Hepatic stellate cell (primary cell): ENCODE measurements at regions not wholly inside any gene's neighbourhood (a gene's known extent, or its start where the extent isn't known, plus 50 kb on each side); places are given as distances from the start of the nearest gene placed in this dataset.

Source experiments
- DNase-seq: peaks from one replicate; pipeline ENCODE4 v3.0.0; 2011; ENCODE audit warnings: low spot score

DNA sequence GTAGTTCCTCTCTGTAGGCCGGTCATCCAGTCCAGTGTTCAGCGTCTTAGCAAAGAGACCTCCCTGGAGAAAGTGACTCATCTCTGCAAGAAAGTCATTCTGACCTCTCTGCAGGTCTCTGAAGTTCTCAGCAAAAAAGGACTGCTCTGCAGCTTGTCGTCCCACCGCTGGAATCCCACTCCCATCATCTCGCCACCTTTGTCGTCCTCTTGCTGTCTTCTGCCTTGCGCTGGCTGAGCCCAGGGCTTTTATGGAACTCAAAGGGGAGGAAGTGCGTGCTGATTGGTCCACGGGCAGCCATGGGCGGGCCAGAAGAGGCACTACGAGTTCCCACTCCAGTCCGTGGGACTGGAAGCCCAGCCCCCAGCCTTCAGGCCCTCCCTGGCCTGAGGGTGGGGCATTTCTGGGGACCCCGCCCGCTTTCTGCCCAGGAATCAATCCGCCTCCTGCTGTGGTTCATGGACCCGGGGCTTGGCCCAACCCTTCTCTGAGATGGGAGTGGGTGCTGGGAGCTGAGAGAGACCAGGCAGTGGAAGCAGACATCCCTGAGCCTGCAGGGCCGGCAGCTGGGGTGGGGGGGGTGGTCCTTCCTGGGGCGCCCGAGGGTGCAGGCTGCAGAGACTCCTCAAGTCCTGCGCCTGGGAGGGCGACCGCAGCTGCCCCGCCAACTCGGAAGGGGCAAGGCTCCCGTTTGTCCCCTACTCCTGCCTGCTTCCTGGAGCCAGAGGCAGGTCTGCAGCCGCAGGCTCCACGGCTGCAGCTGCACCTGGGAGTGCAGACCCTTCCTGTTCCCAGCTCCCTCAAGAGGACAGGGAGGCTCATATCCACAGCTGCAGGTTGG is 660.7 kb upstream of the RAB6C start:
- DNase-seq = no peak

GRCh38 chr2:129319422-129319717 is 660.1 kb upstream of the RAB6C start:
- no peak for DNase-seq

- DNase-seq = no peak
These were observed 659.2 kb upstream of the RAB6C start for GRCh38 chr2:129320288-129320687.

GRCh38 chr2:129324349-129324748 is 655.1 kb upstream of the RAB6C start:
- no peak for DNase-seq

DNA sequence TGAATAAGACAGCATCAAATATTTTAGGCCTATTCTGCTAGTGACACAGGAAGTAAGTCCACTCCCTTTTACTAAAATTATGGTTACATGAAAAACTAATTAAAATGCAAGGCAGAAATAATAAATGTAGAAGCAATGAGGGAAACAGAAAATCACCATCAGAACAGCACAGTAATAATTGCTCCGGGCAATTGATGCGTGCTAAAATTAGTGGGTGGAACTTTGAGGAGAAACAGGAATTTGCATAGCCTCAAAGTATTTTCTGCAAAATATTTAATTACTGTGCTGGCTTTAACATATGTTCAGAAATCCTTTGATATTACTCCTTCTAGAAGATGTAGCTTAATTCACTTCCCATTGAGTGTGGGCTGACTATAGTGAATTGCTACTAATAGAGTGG is 654.3 kb upstream of the RAB6C start:
- DNase-seq = no peak

- no peak for DNase-seq
These were observed 649.9 kb upstream of the RAB6C start for GRCh38 chr2:129329574-129329973.

GRCh38 chr2:129330504-129330903 is 649.0 kb upstream of the RAB6C start:
- DNase-seq = no peak

GRCh38 chr2:129331638-129332037 is 647.8 kb upstream of the RAB6C start:
- DNase-seq = no peak

DNA sequence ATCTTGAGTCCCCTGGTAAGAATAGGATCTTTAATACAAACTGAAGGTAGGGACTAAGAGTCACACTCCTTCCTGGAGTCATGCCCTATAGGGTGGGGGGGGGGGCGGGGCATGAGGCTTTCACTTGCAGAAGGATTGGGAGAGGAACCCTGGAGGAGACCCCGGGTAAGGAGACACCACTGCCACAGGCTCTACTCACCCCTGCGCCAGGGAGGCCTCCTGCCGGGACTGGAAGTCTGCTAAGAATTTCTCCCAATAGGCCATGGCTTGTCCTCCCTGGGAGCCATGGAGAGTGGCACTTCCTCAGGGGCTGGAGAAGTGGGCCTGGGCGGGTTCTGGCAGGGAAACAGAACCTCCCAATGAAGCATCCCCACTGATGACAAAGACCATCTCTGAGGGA is 645.3 kb upstream of the RAB6C start:
- no peak for DNase-seq

GRCh38 chr2:129334696-129335410 is 644.6 kb upstream of the RAB6C start:
- DNase-seq = no peak

DNA sequence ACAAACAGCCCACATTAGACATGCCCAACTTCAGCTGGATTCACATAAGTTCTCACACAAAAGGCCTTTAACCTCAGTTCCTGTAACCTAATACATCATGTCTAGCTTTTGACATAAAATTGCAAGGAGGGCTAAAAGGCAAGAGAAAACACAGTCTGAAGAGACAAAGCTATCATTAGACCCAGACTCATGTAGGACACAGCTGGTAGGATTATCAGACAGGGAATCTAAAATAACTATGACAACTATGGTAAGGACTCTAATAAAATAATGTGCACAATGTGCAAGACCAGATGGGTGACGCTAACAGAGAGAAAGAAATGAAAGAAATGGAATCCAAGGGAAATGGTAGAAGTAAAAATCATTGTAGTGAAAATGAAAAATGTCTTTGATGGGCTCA is 643.2 kb upstream of the RAB6C start:
- no peak for DNase-seq

DNA sequence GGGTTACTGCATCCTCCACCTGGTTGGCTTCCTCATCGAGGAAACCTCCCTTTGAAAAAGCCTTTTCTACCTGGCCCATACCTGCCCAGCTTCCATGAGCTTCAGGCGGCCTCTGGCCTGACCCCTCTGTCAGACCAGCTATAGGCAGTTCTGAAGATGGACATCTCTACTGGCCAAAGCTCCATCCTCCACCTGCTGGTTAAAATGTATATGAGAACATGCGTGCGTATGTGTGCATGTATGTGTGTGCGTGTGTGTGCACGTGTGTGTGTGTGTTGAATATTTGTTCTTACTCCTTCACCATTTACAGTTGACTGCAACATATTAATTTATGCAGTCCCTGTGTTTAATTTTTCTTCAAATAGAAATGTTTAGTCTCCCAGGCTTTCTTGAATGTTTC is 642.4 kb upstream of the RAB6C start:
- no peak for DNase-seq

- DNase-seq = no peak
These were observed 633.9 kb upstream of the RAB6C start for GRCh38 chr2:129345540-129345939.

DNA sequence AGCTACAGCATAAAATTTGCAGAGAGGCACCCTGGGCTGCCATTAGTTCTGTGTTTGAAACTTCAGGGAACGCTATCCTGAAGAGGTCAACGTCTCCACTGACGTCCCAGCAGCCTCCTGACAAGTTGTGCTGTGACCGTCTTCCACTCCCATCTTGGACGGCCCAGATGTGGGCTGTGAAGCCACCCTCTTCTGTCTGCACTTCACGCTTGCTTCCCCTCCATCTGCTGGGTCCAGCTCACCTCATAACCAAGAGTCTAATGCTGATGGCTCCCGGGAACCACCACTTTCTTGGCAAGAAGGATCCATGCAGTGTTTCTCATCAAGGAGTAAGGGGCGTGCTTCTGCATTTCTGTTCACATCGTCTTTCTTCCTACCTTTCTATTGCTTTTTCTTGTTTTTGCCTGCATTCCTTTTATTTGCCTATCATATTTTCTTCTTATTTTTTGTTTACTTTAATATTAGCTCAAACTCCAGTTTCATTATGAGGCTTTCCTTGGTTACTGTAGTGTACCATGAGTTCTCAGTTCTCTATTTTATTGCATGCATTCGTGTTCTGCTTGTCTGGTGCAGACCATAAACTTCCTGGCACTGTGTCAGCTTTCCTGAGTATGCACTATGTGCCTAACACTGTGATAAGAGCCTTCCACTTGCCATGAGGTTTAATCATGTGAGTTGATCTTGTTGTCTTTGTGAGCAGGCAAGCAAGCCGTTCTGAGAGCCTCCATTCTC is 631.8 kb upstream of the RAB6C start:
- no peak for DNase-seq

DNA sequence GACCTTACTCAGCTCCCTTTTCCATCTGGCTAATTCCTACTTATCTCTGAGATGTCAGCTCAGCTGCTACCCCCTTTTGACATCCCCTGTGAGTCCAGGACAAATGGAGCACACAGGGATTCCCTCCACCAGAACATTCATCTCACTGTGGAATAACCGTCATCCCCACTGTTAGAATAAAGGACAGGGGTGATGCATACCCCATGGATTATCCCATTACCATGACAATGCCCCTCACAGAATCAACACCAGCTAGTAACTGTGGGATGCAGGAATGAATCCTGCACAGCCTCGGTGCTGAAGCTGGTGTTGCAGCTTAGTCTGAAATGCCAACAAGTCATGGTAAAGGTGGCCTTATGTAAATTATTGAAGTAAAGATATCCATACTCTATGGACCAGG is 624.8 kb upstream of the RAB6C start:
- DNase-seq = no peak

DNA sequence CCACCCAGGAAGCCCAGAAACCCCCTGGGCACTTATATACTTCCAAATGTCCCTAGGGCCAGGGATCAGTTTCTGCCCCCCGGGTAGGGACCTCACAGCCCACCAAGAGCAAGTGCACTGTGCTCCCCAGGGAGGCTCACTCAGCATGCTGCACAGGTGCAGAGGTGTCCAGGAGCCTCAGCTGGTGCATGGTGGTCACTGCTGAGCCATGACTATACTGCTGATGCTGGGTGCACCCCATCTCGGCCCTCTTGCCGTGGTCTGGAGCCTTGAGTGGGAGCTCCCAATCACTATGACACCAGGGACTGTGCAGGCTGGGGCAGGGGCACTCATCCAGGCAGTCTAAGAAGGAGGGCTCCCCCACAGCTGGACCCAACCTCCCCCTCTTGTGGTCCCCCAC is 617.8 kb upstream of the RAB6C start:
- no peak for DNase-seq

- no peak for DNase-seq
These were observed 613.2 kb upstream of the RAB6C start for GRCh38 chr2:129366263-129366662.

DNA sequence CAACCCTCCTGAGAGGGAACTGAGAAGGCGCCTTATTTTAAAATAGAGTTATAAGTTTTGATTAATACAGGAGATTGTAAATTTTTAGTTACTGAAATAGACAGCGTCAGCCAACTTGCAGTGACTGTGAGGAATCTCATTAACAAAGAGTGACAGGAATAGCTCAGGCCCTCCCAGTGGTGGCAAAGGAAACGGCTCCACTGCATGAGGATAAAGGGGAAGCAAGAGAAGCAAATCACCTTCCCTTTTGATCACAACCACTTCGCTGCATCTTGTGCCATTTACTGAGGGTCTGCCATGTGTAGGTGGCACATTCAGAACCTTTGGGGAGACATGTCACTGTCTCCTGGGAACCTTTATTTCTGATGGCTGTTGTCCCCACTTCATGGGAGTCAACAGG is 612.4 kb upstream of the RAB6C start:
- no peak for DNase-seq

DNA sequence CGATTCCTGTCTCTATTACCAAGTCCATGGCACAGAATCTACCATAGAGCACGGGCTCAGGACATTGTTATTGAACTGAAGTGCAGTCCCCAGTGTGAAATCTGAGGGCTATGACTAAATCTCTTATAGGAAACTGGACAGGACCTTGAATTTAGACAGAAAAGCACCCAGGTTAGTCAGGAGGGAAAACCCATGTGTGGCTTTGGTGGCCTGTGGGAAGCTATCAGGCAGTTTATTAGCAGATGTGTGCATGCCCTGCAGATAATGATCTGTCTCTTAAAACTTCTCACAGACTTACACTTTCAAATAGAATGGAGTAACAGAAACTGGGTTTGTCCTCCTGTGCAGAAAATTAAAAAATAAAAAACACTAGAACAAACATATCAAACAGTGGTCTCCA is 610.0 kb upstream of the RAB6C start:
- DNase-seq = no peak

DNA sequence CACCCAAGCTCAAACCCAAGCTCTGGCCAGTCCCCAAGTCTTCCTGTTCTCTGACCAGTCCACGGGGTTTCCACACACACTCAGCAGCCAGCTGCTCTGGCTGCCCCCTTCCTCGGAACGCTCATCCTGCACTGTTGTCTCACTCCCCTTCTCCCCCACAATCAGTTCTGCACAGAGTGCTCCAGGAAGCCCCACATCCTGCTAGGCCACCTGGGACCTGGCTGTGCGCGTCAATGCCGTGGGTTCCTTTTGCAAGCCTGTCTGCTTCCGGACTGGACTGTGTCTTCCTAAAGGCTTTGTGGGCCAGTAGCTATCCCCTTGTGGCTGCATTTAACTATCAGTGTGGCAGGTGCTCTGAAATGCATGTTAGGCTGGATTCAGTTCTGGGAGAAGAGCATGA is 605.0 kb upstream of the RAB6C start:
- DNase-seq = no peak

DNA sequence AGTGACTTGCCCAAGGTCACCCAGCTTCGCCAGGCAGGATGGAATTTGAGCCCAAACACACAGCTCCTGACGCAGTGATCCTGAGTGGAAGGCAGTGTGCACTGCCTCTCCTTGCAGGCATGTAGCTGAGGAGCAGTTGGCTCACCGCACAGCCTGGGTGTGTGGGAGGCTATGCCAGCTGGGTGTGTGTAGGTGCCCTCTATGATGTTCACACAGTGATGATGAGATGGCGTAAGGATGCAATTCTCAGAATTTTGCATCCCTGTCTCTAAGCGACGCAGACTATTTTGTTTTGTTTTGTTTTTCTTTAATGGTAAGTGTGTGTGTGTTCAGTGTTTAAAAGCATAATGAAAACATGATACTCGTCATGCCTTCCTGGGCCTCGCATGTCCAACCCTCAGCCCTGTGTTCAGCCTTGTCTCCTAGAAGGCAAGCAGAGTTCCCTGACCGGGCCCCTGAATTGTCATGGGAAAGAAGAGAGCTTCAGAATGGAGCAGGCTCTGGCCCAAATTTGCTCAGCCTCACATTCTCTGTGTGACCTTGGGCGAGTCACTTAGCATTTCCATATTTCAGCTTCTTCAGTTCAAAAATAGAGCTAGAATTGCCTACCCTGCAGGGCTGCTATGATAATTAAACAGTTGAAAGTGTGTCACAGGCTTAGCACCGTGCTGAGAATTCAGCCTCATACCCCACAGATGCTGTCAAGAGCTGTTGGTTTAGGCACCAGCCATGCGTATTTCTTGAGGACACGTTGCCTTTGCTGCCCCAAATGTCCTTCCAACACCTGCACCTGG is 603.6 kb upstream of the RAB6C start:
- DNase-seq = no peak

DNA sequence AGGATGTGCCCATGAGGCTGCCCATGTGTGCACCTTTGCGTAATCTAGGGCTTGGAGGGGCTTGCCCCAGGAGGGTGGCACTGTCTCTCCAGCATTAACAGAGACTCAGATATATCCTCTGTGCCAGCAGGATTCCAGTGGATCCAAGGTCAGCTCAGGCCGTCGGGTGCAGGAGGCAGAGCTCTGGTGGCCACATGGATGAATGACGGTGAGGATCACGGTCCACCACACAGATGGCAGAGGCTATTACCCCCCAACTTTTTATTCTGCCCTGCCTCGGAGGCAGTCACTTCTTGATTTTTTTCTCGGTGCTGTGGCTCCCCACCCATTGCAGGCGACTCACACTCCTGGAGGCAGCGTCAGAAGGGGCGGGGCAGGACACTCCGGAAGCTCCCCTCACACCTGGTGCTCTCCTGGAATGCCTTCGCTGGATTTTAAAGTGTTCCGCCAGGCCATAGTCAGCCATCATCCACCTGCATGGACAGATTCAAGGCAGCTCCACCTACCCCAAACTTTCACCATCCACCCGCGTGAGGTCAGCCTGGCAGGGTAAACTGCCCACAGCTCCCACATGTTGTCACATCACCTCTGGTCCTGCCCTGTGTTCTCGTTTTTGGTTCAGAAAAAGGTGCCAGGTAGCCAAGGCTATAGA is 602.9 kb upstream of the RAB6C start:
- no peak for DNase-seq
